Caco-2 (cell line): ENCODE measurements at regions not wholly inside any gene's neighbourhood (a gene's known extent, or its start where the extent isn't known, plus 50 kb on each side); places are given as distances from the start of the nearest gene placed in this dataset.

Experiments
- BruUV-seq: library from RNA; stranded (reverse); fragments of 400-500 nt; replicated peaks from 2 replicates; lab custom pipeline; 2021; lab: Mats Ljungman, UMichigan
- CTCF ChIA-PET: fragments of 300-600 bp; sonication (Branson Sonifier 250); formaldehyde crosslinking; loops from one replicate; lab custom pipeline; 2022; ENCODE audit warnings: antibody characterized with exemption; lab: Charles Lee
- POLR2A ChIA-PET: fragments of 300-600 bp; sonication (Branson Sonifier 250); formaldehyde crosslinking; loops from one replicate; lab custom pipeline; 2022; ENCODE audit warnings: antibody characterized with exemption; lab: Charles Lee
- DNase-seq, 2 experiments: peaks; one replicate each; pipeline versions ENCODE4 v3.0.0 to v3.0.0-alpha.2; 2020 to 2022
- H3K27me3 ChIP-seq: replicated peaks from 2 replicates; pipeline ENCODE4 v1.6.0; 2011; ENCODE audit warnings: low read length; ENCODE audit not compliant: control insufficient read depth, insufficient read depth
- H3K36me3 ChIP-seq: 2 replicates; pipeline ENCODE4 v1.5.1; 2011; ENCODE audit warnings: low read length; ENCODE audit not compliant: control insufficient read depth, insufficient read depth
- H3K4me1 ChIP-seq: fragments of 250-450 bp; sonication (Bioruptor Pico); 2 replicates; pipeline ENCODE4 v1.5.1; 2020; ENCODE audit warnings: mild to moderate bottlenecking
- H3K4me3 ChIP-seq: 2 replicates; pipeline ENCODE4 v1.5.1; 2011; ENCODE audit warnings: low read depth, mild to moderate bottlenecking, control low read depth, low read length
- H3K9me3 ChIP-seq: fragments of 250-450 bp; sonication (Bioruptor Pico); 2 replicates; pipeline ENCODE4 v1.5.1; 2020; ENCODE audit warnings: mild to moderate bottlenecking, moderate library complexity
- H3K27ac Mint-ChIP-seq: one replicate; pipeline ENCODE4 v1.8.0; 2022; ENCODE audit warnings: mixed read lengths; ENCODE audit not compliant: unreplicated experiment
- H3K27me3 Mint-ChIP-seq: one replicate; pipeline ENCODE4 v1.8.0; 2022; ENCODE audit warnings: mixed read lengths; ENCODE audit not compliant: insufficient read depth, unreplicated experiment
- H3K36me3 Mint-ChIP-seq: one replicate; pipeline ENCODE4 v1.8.0; 2022; ENCODE audit warnings: mild to moderate bottlenecking, mixed read lengths; ENCODE audit not compliant: insufficient read depth, unreplicated experiment
- H3K4me1 Mint-ChIP-seq: one replicate; pipeline ENCODE4 v1.8.0; 2022; ENCODE audit warnings: low read depth, mixed read lengths; ENCODE audit not compliant: unreplicated experiment
- H3K4me3 Mint-ChIP-seq: one replicate; pipeline ENCODE4 v1.8.0; 2022; ENCODE audit warnings: mild to moderate bottlenecking, moderate library complexity, mixed read lengths; ENCODE audit not compliant: unreplicated experiment
- H3K9me3 Mint-ChIP-seq: one replicate; pipeline ENCODE4 v1.8.0; 2022; ENCODE audit warnings: mixed read lengths; ENCODE audit not compliant: unreplicated experiment
- CTCF ChIP-seq, 2 experiments: fragments of 200-600 bp in 1 of 2; IDR thresholded peaks; 1 replicate in 1 of 2; 2 replicates in 1 of 2; pipeline versions ENCODE4 v1.5.1 to v1.8.0; 2011 to 2022; ENCODE audit warnings: antibody characterized with exemption in 1 of 2, control low read depth in 1 of 2, inconsistent platforms in 1 of 2, low read depth in 1 of 2, low read length in 1 of 2, mild to moderate bottlenecking in 1 of 2, moderate library complexity in 1 of 2; ENCODE audit not compliant: insufficient read depth in 1 of 2, severe bottlenecking in 1 of 2, unreplicated experiment in 1 of 2
- intact Hi-C: fragments of 100-400 bp; cut with micrococcal nuclease; formaldehyde crosslinking; loops from one replicate; pipeline ENCODE4 v1.10.0; 2022; ENCODE audit not compliant: unreplicated experiment

DNA sequence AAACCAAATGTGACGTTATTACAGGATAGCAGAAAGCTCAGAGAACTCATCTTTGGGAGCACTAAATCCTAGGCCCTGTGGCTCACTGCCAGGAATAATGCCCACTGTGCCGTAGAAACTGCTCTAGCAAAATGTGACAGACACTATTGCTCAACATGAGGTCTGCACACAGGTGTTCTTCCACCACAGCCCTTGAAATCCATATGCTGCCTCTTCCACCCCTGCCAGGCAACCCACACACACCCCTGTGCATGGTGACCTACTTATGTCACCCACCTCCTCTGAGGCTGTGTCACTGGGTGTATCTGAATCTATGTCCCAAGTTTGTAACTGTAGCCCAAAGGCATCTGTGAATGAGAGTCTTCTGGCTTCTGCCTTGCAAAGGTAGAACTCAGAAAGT is 66.1 kb upstream of the MBOAT2 start:
- Histone ChIP-seq H3K4me3 (no peak overlapping the region), H3K4me1 (peaks cover 5% of the 10 kb centered on the region; the same call in 1 of the 2 replicates), H3K27me3 (no peaks in the 10 kb centered on the region), H3K36me3 (no peaks in the 10 kb centered on the region), H3K9me3 (peaks cover 8% of the 10 kb centered on the region)
- ChIA-PET CTCF (no interaction called here), POLR2A (no interaction called here)
- intact Hi-C loops = loop anchor here (2.0 kb wide), 1 partner anchor 17 kb away; no protein-coding TSS in a partner anchor
- TF ChIP-seq CTCF (IDR thresholded peaks at IDR 0.05; ENCODE audit: insufficient read depth in 1 of 2, low read depth in 1 of 2, low read length in 1 of 2, severe bottlenecking in 1 of 2, unreplicated experiment in 1 of 2) = no peak
- Mint-ChIP-seq H3K4me1 (peaks cover 13% of the 10 kb centered on the region), H3K36me3 (peaks cover 5% of the 10 kb centered on the region), H3K9me3 (peaks cover 22% of the 10 kb centered on the region), H3K27ac (no peak overlapping the region), H3K27me3 (peaks cover 3% of the 10 kb centered on the region), H3K4me3 (no peak overlapping the region)
- DNase-seq = no peak
- BruUV-seq = no TSS peak

DNA sequence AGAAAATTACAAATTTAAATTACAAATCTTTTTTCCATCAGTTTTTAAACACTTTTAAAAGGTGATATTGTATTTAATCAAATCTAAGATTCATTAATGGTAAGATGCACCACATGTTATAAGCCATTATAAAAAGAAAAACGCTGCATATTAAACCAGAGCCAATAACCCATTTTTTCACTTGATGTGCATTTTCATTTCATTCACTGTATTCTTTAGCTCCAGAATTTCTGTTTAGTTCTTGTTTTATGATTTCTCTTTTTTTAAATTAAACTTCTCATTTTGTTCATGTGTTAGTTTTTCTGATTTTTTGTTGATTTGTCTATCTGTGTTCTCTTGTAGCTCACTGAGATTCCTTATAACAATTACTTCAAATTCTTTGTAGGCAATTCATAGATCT is 62.4 kb upstream of the MBOAT2 start:
- Mint-ChIP-seq H3K36me3 (no peaks in the 10 kb centered on the region), H3K27me3 (peaks cover 7% of the 10 kb centered on the region), H3K4me3 (no peak overlapping the region), H3K9me3 (peaks cover 13% of the 10 kb centered on the region), H3K4me1 (peaks cover 2% of the 10 kb centered on the region), H3K27ac (no peak overlapping the region)
- H3K4me3 ChIP-seq = no peak overlapping the region
- intact Hi-C loops = no loop called here
- ChIA-PET POLR2A (no interaction called here), CTCF (no interaction called here)
- TF ChIP-seq CTCF (IDR thresholded peaks at IDR 0.05; ENCODE audit: insufficient read depth in 1 of 2, low read depth in 1 of 2, low read length in 1 of 2, severe bottlenecking in 1 of 2, unreplicated experiment in 1 of 2) = no peak
- H3K4me1 ChIP-seq = peaks cover 3% of the 10 kb centered on the region; the same call in 1 of the 2 replicates
- no peak for DNase-seq
- peaks cover 8% of the 10 kb centered on the region for H3K9me3 ChIP-seq
- no TSS peak for BruUV-seq
- H3K36me3 ChIP-seq = no peaks in the 10 kb centered on the region
- H3K27me3 ChIP-seq = no peaks in the 10 kb centered on the region

- Mint-ChIP-seq H3K9me3 (peaks cover 3% of the 10 kb centered on the region), H3K4me3 (no peak overlapping the region), H3K4me1 (no peaks in the 10 kb centered on the region), H3K27me3 (peaks cover 9% of the 10 kb centered on the region), H3K36me3 (no peaks in the 10 kb centered on the region), H3K27ac (no peak overlapping the region)
- intact Hi-C loops = no loop called here
- no peaks in the 10 kb centered on the region for H3K27me3 ChIP-seq
- H3K9me3 ChIP-seq = peaks cover 8% of the 10 kb centered on the region
- H3K4me3 ChIP-seq = no peak overlapping the region
- POLR2A ChIA-PET = no interaction called here
- no TSS peak for BruUV-seq
- no peak for TF ChIP-seq CTCF (IDR thresholded peaks at IDR 0.05; ENCODE audit: insufficient read depth in 1 of 2, low read depth in 1 of 2, low read length in 1 of 2, severe bottlenecking in 1 of 2, unreplicated experiment in 1 of 2)
- CTCF ChIA-PET = no interaction called here
- H3K4me1 ChIP-seq = no peaks in the 10 kb centered on the region
- DNase-seq = no peak
- no peaks in the 10 kb centered on the region for H3K36me3 ChIP-seq
These were observed 59.6 kb upstream of the MBOAT2 start for GRCh38 chr2:9063023-9063606.
